Vagina (tissue), 2 donors: ENCODE measurements at regions not wholly inside any gene's neighbourhood (a gene's known extent, or its start where the extent isn't known, plus 50 kb on each side); places are given as distances from the start of the nearest gene placed in this dataset.

Experiments used
- DNase-seq, 2 donors: peaks; one replicate each; pipeline ENCODE4 v3.0.0-alpha.2; 2017; ENCODE audit errors: extremely low spot score in 2 of 2
- H3K27ac ChIP-seq: fragments of 200-600 bp; sonication (generic); one replicate; pipeline ENCODE4 v1.5.1; 2019
- H3K27me3 ChIP-seq: fragments of 200-600 bp; sonication (generic); one replicate; pipeline ENCODE4 v1.5.1; 2019
- H3K36me3 ChIP-seq, 2 donors: fragments of 200-600 bp; sonication (generic); one replicate each; pipeline ENCODE4 v1.5.1; 2017 to 2019
- H3K4me1 ChIP-seq: fragments of 200-600 bp; sonication (generic); one replicate; pipeline ENCODE4 v1.5.1; 2019
- H3K4me3 ChIP-seq, 2 donors: fragments of 200-600 bp; sonication (generic); 1 replicate in 1 of 2; 2 replicates in 1 of 2; pipeline ENCODE4 v1.5.1; 2016 to 2019
- H3K9me3 ChIP-seq: fragments of 200-600 bp; sonication (generic); one replicate; pipeline ENCODE4 v1.5.1; 2019
- POLR2A ChIP-seq, 2 donors: fragments of 450-650 bp; IDR thresholded peaks; one replicate each; pipeline ENCODE4 v1.6.1; 2017; ENCODE audit warnings: antibody characterized with exemption in 2 of 2, mild to moderate bottlenecking in 2 of 2, moderate library complexity in 2 of 2
- POLR2AphosphoS5 ChIP-seq, 2 donors: sonication (generic); formaldehyde crosslinking; IDR thresholded peaks; one replicate each; pipeline ENCODE4 v1.9.0; 2017; ENCODE audit warnings: antibody characterized with exemption in 2 of 2, mild to moderate bottlenecking in 2 of 2, low read depth in 1 of 2; ENCODE audit not compliant: insufficient read depth in 1 of 2
- intact Hi-C: fragments of 100-400 bp; cut with DNase I; formaldehyde crosslinking; loops from one replicate; pipeline ENCODE4 v1.15.1; 2023
- TF ChIP-seq, protein P1 (sequence below), 3 experiments: fragments of 450-650 bp in 2 of 3; fragments of 200-600 bp in 1 of 3; sonication (generic) in 1 of 3; IDR thresholded peaks; one replicate each; pipeline ENCODE4 v1.5.1; 2017 to 2019; ENCODE audit warnings: antibody characterized with exemption in 3 of 3, mild to moderate bottlenecking in 2 of 3, moderate library complexity in 2 of 3

DNA sequence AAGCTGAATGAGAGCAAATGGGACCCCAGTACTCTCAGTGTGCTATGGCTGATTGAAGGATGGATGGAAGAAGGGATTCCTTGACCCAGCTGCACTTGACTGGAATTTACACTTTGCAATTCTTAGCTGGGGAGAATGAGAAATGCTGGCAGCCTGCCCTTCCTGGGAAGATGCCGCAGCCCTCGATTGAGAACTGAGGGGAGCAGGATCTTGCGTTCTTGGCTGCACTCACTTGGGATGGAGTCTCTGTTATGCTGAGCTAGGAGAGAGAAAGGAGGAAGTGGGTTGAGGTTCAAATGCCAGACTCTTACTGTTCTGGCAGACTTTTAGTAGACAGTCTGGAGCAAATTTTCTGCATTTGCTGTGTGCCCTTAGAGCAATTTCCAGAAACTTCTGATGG is 221.2 kb downstream of the FNDC1 start:
- Histone ChIP-seq H3K4me3 (no peak overlapping the region), H3K4me1 (peaks cover 11% of the 10 kb centered on the region), H3K36me3 (no peaks in the 10 kb centered on the region), H3K9me3 (no peaks in the 10 kb centered on the region), H3K27me3 (no peaks in the 10 kb centered on the region), H3K27ac (no peak overlapping the region)
- intact Hi-C loops: no loop called here
- TF ChIP-seq, protein P1, sequence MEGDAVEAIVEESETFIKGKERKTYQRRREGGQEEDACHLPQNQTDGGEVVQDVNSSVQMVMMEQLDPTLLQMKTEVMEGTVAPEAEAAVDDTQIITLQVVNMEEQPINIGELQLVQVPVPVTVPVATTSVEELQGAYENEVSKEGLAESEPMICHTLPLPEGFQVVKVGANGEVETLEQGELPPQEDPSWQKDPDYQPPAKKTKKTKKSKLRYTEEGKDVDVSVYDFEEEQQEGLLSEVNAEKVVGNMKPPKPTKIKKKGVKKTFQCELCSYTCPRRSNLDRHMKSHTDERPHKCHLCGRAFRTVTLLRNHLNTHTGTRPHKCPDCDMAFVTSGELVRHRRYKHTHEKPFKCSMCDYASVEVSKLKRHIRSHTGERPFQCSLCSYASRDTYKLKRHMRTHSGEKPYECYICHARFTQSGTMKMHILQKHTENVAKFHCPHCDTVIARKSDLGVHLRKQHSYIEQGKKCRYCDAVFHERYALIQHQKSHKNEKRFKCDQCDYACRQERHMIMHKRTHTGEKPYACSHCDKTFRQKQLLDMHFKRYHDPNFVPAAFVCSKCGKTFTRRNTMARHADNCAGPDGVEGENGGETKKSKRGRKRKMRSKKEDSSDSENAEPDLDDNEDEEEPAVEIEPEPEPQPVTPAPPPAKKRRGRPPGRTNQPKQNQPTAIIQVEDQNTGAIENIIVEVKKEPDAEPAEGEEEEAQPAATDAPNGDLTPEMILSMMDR (IDR thresholded peaks at IDR 0.05): no peak
- TF ChIP-seq POLR2AphosphoS5 (IDR thresholded peaks at IDR 0.05; ENCODE audit: insufficient read depth in 1 of 2, low read depth in 1 of 2): no peak
- no peak for TF ChIP-seq POLR2A (IDR thresholded peaks at IDR 0.05)
- no peak for DNase-seq

DNA sequence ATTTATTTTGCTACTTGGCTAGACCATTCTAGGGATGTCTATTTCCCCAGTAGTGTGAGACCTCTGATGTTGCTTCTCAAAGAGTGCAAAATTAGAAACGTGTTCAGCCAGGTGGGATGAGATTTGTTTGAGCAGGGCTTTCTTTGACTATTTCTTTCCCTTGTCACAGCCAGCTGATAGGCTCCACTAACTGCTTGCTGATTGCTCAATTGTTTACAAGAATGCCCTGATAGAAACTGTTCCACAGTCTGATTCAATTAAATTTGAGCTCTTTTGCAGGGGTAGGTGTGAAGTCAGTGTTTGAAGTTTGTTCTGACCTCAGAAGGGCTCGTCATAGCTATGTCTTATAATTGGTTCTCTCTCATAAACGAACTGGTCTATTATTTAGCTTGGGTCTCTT is 220.5 kb downstream of the FNDC1 start:
- TF ChIP-seq, protein P1 (IDR thresholded peaks at IDR 0.05): no peak
- TF ChIP-seq POLR2AphosphoS5 (IDR thresholded peaks at IDR 0.05; ENCODE audit: insufficient read depth in 1 of 2, low read depth in 1 of 2) (no peak), POLR2A (IDR thresholded peaks at IDR 0.05) (no peak)
- no peaks in the 10 kb centered on the region for H3K27me3 ChIP-seq
- DNase-seq: no peak
- intact Hi-C loops: no loop called here
- no peaks in the 10 kb centered on the region for H3K9me3 ChIP-seq
- H3K4me1 ChIP-seq: peaks cover 11% of the 10 kb centered on the region
- no peak overlapping the region for H3K27ac ChIP-seq
- H3K4me3 ChIP-seq: no peak overlapping the region
- H3K36me3 ChIP-seq: no peaks in the 10 kb centered on the region

- DNase-seq: no peak
- TF ChIP-seq, protein P1 (IDR thresholded peaks at IDR 0.05): no peak
- no peak for TF ChIP-seq POLR2AphosphoS5 (IDR thresholded peaks at IDR 0.05; ENCODE audit: insufficient read depth in 1 of 2, low read depth in 1 of 2)
- TF ChIP-seq POLR2A (IDR thresholded peaks at IDR 0.05): no peak
Measured at GRCh38 chr6:159380114-159380513, 210.9 kb downstream of the FNDC1 start.

GRCh38 chr6:159378411-159379328 is 209.5 kb downstream of the FNDC1 start:
- Histone ChIP-seq H3K36me3 (no peaks in the 10 kb centered on the region), H3K27ac (no peak overlapping the region), H3K27me3 (no peaks in the 10 kb centered on the region), H3K4me3 (no peak overlapping the region), H3K4me1 (no peaks in the 10 kb centered on the region), H3K9me3 (no peaks in the 10 kb centered on the region)
- intact Hi-C loops: no loop called here
- TF ChIP-seq, protein P1 (IDR thresholded peaks at IDR 0.05): no peak
- no peak for TF ChIP-seq POLR2AphosphoS5 (IDR thresholded peaks at IDR 0.05; ENCODE audit: insufficient read depth in 1 of 2, low read depth in 1 of 2)
- TF ChIP-seq POLR2A (IDR thresholded peaks at IDR 0.05): no peak
- DNase-seq: no peak

More at GRCh38 chr6:159380114-159380513, 210.9 kb downstream of the FNDC1 start:
- intact Hi-C loops: no loop called here
- Histone ChIP-seq H3K27me3 (no peaks in the 10 kb centered on the region), H3K4me3 (no peak overlapping the region), H3K36me3 (no peaks in the 10 kb centered on the region), H3K9me3 (no peaks in the 10 kb centered on the region), H3K4me1 (no peaks in the 10 kb centered on the region), H3K27ac (no peak overlapping the region)
